Mesenteric fat pad (tissue), 1 donor: ENCODE measurements at regions not wholly inside any gene's neighbourhood (a gene's known extent, or its start where the extent isn't known, plus 50 kb on each side); places are given as distances from the start of the nearest gene placed in this dataset.

Experiments used
- DNase-seq: peaks from one replicate; pipeline ENCODE4 v3.0.0-alpha.2; 2020; ENCODE audit warnings: low spot score
- donor health status: DM: yes; HTN: yes; CAD: no.

DNA sequence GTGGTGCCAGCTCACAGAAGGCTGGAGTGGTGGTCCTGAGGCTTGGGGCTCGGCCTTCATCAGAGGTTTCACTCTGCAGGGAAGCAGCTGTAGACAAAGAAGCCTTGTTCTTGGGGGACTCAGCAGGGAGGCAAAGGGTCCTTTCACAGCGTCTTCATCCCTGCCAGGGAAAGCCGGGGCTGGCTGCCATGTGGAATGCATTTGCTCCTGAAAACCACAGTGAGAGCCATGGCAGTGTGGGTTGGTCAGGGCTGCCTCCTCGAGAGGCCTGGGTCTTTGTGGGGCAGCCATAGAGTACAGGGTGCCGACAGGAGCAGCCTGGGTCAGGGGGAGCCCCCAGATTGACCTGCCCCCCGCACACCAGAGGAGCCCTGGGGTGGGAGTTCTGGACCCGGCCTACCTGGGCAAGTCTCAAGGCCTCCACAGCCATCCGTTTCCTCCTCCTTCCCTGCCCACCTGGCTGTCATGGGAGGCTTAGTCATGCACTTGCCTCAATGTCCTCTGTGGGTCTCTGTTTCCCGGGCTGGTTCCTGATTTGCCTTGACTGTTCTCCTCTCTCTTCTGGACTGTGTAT is 144.0 kb downstream of the CDC5L start:
- no peak for DNase-seq

- no peak for DNase-seq
These were observed 145.9 kb downstream of the CDC5L start for GRCh38 chr6:44533421-44533820.

GRCh38 chr6:44534291-44534690 is 146.8 kb downstream of the CDC5L start:
- DNase-seq = peak; percentile 60

- peak; percentile 33 for DNase-seq
These were observed 147.9 kb downstream of the CDC5L start for GRCh38 chr6:44535446-44535845.

DNA sequence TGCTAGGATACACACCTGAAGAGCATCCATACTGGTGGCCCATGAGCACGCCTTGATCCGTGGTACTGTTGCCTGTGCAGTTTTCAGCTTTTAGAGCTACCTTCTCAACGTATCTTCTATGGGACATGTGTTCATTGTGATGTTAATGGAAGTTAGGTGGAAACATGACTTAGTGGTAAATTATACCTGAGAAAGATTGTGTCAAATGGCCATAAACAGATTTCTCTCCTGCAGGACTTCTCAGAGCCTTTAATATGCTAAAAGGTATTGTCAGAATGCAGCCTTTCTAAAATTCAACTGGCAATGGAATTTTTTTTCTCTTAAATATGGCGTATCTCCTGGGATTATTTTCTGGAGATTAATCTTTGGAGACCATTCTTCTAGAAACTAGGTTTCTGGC is 148.5 kb downstream of the CDC5L start:
- DNase-seq = no peak

DNA sequence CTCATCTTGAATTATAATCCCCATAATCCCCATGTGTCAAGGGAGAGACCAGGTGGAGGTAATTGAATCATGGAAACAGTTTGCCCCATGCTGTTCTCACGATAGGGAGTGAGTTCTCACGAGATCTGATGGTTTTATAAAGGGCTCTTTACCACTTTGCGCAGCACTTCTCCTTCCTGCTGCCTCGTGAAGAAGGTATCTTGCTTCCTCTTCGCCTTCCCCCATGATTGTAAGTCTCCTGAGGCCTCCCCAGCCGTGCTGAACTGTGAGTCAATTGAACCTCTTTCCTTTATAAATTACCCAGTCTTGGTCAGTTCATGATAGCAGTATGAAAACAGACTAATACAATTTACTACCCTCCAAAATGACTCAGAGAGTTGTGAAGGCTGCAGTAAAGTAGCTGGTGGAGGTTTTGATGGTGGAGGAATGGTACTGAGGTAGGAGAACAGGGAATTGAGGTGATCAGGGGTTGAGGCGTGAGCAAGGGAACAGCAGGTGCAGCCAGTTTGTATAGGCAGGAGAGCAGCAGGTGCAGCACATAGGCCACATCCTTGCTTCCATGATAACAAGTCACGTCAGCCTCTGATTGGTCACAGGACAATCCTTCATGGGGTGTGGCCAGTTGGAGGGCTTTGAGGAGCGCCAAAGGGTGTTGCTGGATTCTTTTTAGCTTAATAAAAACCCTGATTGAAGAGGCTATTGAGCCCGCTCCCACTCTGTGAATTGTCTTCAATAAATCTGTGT is 150.0 kb downstream of the CDC5L start:
- DNase-seq = peak; percentile 41

DNA sequence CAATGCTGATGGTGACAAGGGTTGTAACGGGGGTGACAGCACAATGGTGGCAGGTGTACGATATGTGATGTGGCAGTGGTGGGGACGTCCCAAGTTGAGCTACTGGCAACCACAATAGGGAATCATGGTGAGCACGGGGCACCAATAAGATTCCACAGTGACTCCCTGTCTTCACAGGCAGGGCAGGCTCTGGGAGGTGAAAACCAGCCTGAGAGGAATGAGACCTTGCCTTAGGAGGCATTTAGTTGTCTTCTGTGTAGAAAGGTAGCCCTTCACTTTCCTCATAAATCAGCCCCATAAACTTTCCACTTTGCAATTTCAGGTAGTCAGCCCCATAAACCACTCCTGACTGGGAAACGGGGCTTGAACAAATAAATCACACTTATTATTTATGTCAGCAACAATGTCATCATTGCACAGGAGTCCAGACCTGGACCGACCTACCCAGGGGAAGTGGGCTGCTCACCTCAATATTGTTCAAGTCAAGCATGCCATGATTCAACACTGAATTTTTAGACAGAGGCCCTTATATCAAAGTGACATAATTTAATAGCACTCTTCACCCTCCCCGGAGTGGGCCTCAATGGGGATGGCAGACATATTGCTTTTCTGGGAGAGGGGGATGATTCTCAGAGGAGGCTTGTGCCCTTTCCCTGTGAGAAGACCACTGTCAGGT is 150.8 kb downstream of the CDC5L start:
- DNase-seq = peak; percentile 41

DNA sequence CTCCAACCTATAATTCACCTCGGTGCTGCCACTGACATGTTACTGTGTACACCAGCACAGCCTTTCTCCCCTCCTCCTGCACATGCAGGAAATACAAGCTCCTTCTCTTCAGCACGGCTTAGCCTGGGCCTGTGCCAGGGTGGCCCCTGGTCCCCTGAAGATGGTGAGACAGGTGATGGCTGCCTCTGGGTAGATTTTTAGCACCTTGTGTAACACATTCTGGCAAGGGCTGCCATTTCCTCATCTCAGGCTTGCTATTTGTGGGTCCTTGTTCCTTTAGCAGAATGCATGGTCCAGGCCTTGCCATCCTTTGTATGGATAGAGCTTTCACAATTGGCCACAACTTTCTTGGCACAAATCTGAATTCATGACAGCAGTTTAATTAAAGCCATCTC is 151.3 kb downstream of the CDC5L start:
- peak; percentile 45 for DNase-seq

DNA sequence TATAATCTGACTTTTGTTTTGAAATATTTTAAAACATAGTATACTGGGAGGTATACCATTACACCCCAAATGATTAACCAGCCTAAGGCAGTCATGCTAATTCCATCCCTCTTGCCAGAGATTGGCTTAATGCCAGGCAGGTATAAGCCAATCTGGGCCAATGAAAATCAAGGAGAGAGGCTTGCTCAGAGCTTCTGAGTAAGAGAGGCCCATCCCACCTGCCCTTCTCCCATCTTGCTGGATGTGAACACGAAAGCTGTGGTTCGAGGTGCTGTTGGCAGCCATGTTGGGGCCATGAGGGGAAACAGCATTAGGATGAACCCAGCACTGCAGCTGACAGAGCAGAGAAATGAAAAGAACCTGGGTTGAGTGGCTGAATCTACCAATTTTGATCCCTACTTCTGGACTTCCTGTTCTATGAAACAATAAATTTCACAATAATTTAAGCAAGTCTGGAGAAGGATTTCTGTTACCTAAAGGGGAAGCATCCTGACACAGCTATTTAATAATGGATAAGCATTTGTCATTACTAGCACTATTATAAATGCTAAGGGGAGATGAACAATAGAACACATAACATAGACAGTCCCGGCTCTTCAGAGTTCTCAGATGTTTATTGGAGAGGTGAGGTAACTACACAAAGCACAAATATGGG is 152.3 kb downstream of the CDC5L start:
- peak; percentile 16 for DNase-seq

- peak; percentile 47 for DNase-seq
These were observed 153.4 kb downstream of the CDC5L start for GRCh38 chr6:44540881-44541280.

DNA sequence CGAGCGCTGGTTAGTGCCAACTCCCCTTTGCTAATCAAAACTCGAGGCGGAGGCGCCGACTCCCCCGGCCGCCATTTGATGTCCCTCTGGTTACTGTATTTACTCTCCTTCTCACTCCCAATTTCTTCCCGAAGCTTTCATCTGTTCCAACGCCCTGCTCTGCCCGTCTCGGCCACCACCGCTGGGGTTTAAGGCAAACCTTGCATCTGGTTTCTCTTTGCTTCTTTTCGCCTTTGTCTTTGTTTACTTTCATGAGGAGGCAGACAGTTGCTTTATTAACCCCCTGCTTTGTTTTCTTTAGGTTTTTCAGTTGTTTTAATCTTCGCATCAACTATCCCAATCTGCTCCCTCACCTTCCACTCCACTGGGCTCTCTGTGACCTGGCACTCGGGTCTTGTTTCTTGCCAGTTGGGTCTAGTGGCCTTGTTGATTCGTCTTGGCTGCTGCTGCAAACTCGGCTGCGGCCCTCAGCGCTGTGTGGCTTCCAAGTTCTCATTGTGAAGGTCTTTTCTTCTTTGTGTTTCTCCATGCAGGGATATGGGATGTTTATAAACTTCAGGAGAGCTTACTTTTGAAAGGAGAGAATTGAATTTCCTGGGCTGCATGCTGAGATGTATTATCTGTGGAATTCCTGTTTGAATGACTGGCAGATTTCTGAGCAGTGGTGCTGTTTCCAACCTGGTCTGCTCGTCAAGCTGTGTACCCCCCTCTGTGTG is 155.1 kb downstream of the CDC5L start:
- peak; percentile 77 for DNase-seq

- peak; percentile 20 for DNase-seq
These were observed 156.2 kb downstream of the CDC5L start for GRCh38 chr6:44543664-44544063.

GRCh38 chr6:44545224-44545623 is 157.7 kb downstream of the CDC5L start:
- DNase-seq = peak; percentile 9

- peak; percentile 68 for DNase-seq
These were observed 160.8 kb downstream of the CDC5L start for GRCh38 chr6:44548319-44548718.

- DNase-seq = no peak
These were observed 162.0 kb downstream of the CDC5L start for GRCh38 chr6:44549516-44549915.

DNA sequence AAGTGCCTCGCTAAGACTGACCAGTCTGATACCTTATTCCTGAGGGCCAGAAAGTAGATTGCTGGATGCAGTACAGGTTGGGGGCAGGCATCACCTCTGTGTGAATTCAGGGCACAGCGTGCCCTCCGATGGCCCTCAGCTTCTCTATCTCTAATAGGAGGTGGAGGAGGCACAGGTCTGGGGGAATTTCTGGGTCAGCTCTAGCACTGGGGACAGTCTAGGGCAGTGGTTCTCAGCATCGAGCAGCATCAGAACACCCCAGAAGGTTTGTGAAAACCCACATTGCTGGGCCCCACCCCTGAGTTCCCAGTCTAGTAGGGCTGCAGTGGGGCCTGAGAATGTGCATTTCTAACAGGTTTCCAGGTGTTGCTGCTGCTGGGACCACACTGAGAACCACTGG is 166.7 kb downstream of the CDC5L start:
- no peak for DNase-seq

- DNase-seq = no peak
These were observed 167.4 kb downstream of the CDC5L start for GRCh38 chr6:44554861-44555260.

DNA sequence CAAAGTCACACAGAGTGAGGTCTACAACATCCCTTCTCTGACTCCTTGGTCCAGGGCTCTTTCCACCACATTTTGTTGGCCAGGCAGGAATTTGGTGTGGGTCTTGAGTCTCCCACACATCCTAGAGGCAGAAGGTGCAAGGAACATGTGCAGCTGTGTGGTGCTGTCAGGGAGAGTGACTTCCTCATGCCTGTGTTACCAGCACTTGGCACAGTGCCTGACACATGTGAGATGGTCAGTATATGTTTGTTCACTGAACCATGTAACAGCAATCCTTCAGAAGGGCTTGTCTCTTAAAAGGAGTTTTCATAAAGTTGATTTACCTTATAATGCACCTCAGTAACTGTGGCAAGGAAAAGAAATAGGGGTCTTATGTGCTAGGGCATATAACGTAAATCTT is 168.5 kb downstream of the CDC5L start:
- DNase-seq = no peak

DNA sequence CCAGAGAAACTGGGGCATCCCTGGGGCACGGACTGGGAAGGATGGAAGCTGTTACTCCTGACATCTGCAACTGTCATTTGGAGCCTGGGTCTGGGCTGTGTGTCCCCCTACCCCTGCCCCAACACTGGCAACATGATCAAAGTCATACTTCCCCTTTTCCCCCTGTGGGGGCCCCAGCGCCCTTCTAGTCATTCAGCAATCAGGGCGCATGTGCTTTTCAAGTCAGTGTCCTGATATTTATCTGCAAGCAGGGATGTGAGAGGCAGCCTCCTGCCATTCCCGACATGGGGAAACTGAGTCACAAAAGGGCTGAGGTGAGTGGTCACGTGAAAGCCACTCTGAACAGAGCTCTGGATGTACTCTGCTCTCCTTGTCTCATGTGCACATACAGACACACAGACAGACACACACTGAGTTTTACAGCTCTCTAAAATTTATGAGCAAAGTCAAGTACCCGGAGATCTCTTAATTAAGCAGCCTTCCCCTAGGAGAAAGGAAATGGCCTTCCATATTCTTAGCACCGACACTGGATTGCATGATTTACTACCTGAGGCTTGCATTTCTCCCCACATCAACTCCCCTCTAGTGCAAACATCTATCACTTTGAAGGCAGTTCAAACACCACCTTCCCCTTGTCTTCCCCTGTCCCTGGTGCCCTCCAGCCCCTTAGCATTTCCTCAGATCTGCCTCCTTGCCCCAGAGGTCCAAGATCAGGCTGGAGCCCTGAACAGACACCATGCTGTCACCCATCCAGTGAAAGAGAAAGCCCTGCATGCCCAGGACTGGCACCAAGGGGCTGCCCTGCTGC is 170.7 kb downstream of the CDC5L start:
- DNase-seq = no peak

- DNase-seq = no peak
These were observed 171.3 kb downstream of the CDC5L start for GRCh38 chr6:44558832-44559251.
